GM23338 (cell line): ENCODE measurements at regions not wholly inside any gene's neighbourhood (a gene's known extent, or its start where the extent isn't known, plus 50 kb on each side); places are given as distances from the start of the nearest gene placed in this dataset.

ENCODE experiments used
- ATAC-seq: fragments of 200-7000 bp; cut with Tn5 transposase; 3 replicates; pipeline ENCODE4 v1.9.1; 2020
- DNase-seq: peaks from one replicate; pipeline ENCODE4 v3.0.0-alpha.2; 2015; ENCODE audit warnings: low spot score
- H2AFZ ChIP-seq: fragments of 200-600 bp; sonication (generic); 2 replicates; pipeline ENCODE4 v1.8.0; 2016; ENCODE audit warnings: antibody characterized with exemption, mild to moderate bottlenecking, moderate library complexity
- H3F3A ChIP-seq: fragments of 200-600 bp; sonication (generic); replicated peaks from 2 replicates; pipeline ENCODE4 v1.8.0; 2017; ENCODE audit warnings: antibody characterized with exemption, mixed run types, low read depth
- H3K27ac ChIP-seq: fragments of 200-600 bp; sonication (generic); 2 replicates; pipeline ENCODE4 v1.6.1; 2016; ENCODE audit warnings: low read depth
- H3K27me3 ChIP-seq: fragments of 200-600 bp; sonication (generic); 2 replicates; pipeline ENCODE4 v1.8.0; 2016; ENCODE audit warnings: mild to moderate bottlenecking, mixed run types, moderate library complexity; ENCODE audit not compliant: insufficient read depth
- H3K36me3 ChIP-seq: fragments of 200-600 bp; sonication (generic); 2 replicates; pipeline ENCODE4 v1.8.0; 2016; ENCODE audit warnings: mild to moderate bottlenecking; ENCODE audit not compliant: insufficient read depth
- H3K4me1 ChIP-seq: fragments of 200-600 bp; sonication (generic); 2 replicates; pipeline ENCODE4 v1.8.0; 2016; ENCODE audit warnings: mild to moderate bottlenecking, moderate library complexity; ENCODE audit not compliant: insufficient read depth
- H3K4me2 ChIP-seq: fragments of 200-600 bp; sonication (generic); 2 replicates; pipeline ENCODE4 v1.7.1; 2017; ENCODE audit warnings: mixed run types
- H3K4me3 ChIP-seq: fragments of 200-600 bp; sonication (generic); 2 replicates; pipeline ENCODE4 v1.6.1; 2016; ENCODE audit warnings: mixed run types
- H3K79me2 ChIP-seq: fragments of 200-600 bp; sonication (generic); replicated peaks from 2 replicates; pipeline ENCODE4 v1.8.0; 2017; ENCODE audit warnings: mild to moderate bottlenecking; ENCODE audit not compliant: insufficient read depth
- H3K9me2 ChIP-seq: fragments of 200-600 bp; sonication (generic); 2 replicates; pipeline ENCODE4 v1.8.0; 2017; ENCODE audit not compliant: insufficient read depth
- H4K20me1 ChIP-seq: fragments of 200-600 bp; sonication (generic); replicated peaks from 2 replicates; pipeline ENCODE4 v1.8.0; 2017; ENCODE audit warnings: mild to moderate bottlenecking; ENCODE audit not compliant: insufficient read depth
- H3K27ac Mint-ChIP-seq: 2 replicates; pipeline ENCODE4 v1.8.0; 2020; ENCODE audit warnings: inconsistent platforms, mild to moderate bottlenecking, moderate library complexity, mixed read lengths
- H3K27me3 Mint-ChIP-seq: 3 replicates; pipeline ENCODE4 v1.8.0; 2022; ENCODE audit warnings: low read depth, mild to moderate bottlenecking, moderate library complexity, mixed read lengths, inconsistent platforms; ENCODE audit not compliant: insufficient read depth, poor library complexity
- H3K36me3 Mint-ChIP-seq: 3 replicates; pipeline ENCODE4 v1.8.0; 2021; ENCODE audit warnings: low read depth, mild to moderate bottlenecking, inconsistent platforms, moderate library complexity, mixed read lengths
- H3K4me1 Mint-ChIP-seq: 3 replicates; pipeline ENCODE4 v1.8.0; 2020; ENCODE audit warnings: mild to moderate bottlenecking, inconsistent platforms, mixed read lengths
- H3K4me3 Mint-ChIP-seq: 3 replicates; pipeline ENCODE4 v1.8.0; 2021; ENCODE audit warnings: moderate library complexity, mild to moderate bottlenecking, inconsistent platforms, mixed read lengths
- H3K9me3 Mint-ChIP-seq: 3 replicates; pipeline ENCODE4 v1.8.0; 2020; ENCODE audit warnings: moderate library complexity, mild to moderate bottlenecking, inconsistent platforms, mixed read lengths
- POLR2AphosphoS5 ChIP-seq: IDR thresholded peaks from 2 replicates; pipeline ENCODE4 v1.6.1; 2016; ENCODE audit warnings: antibody characterized with exemption, low read depth
- STAT1 ChIP-seq: IDR thresholded peaks from one replicate; pipeline ENCODE4 v1.6.1; 2016; ENCODE audit warnings: antibody characterized with exemption; ENCODE audit not compliant: unreplicated experiment
- ZNF331 ChIP-seq: fragments of 250-450 bp; sonication (Bioruptor Pico); IDR thresholded peaks from 2 replicates; pipeline ENCODE4 v1.5.0; 2020; ENCODE audit warnings: low read depth, mild to moderate bottlenecking, moderate library complexity
- ZNF462 ChIP-seq: fragments of 250-450 bp; sonication (Bioruptor Pico); IDR thresholded peaks from 2 replicates; pipeline ENCODE4 v1.5.0; 2020; ENCODE audit warnings: mild to moderate bottlenecking, moderate library complexity

GRCh38 chr6:44603044-44603686 lies 215.7 kb downstream of the CDC5L start:
- Histone ChIP-seq H3K4me1 (no peaks in the 10 kb centered on the region), H3K27ac (no peak overlapping the region), H3K4me2 (no peak overlapping the region), H3K36me3 (no peaks in the 10 kb centered on the region), H3K79me2 (no peaks in the 10 kb centered on the region), H2AFZ (peak overlapping the region; percentile 47; the same call in 1 of the 2 replicates), H3K27me3 (no peaks in the 10 kb centered on the region), H3F3A (no peaks in the 10 kb centered on the region), H4K20me1 (no peaks in the 10 kb centered on the region), H3K4me3 (no peak overlapping the region), H3K9me2 (peaks cover 9% of the 10 kb centered on the region)
- no peak overlapping the region for H3K4me3 Mint-ChIP-seq
- H3K9me3 Mint-ChIP-seq = no peaks in the 10 kb centered on the region; the same call in 2 of the 3 replicates
- DNase-seq (no peak), ATAC-seq (no peak)
- no peak overlapping the region for H3K27ac Mint-ChIP-seq
- no peak for TF ChIP-seq ZNF462
- H3K36me3 Mint-ChIP-seq = no peaks in the 10 kb centered on the region
- H3K27me3 Mint-ChIP-seq = no peaks in the 10 kb centered on the region
- H3K4me1 Mint-ChIP-seq = no peaks in the 10 kb centered on the region

- Histone ChIP-seq H2AFZ (no peak overlapping the region), H3F3A (no peaks in the 10 kb centered on the region), H3K4me3 (no peak overlapping the region), H3K9me2 (peaks cover 12% of the 10 kb centered on the region), H3K27me3 (no peaks in the 10 kb centered on the region), H3K4me2 (no peak overlapping the region), H3K36me3 (no peaks in the 10 kb centered on the region), H3K4me1 (no peaks in the 10 kb centered on the region), H4K20me1 (no peaks in the 10 kb centered on the region), H3K27ac (no peak overlapping the region), H3K79me2 (no peaks in the 10 kb centered on the region)
- Mint-ChIP-seq H3K9me3 (no peaks in the 10 kb centered on the region; the same call in 2 of the 3 replicates), H3K36me3 (no peaks in the 10 kb centered on the region), H3K27ac (no peak overlapping the region), H3K4me3 (no peak overlapping the region), H3K27me3 (no peaks in the 10 kb centered on the region), H3K4me1 (no peaks in the 10 kb centered on the region)
- DNase-seq (no peak), ATAC-seq (no peak)
- TF ChIP-seq ZNF331 = no peak
- no peak for TF ChIP-seq ZNF462
- no peak for TF ChIP-seq STAT1
- TF ChIP-seq POLR2AphosphoS5 = no peak
Measured at GRCh38 chr6:44606504-44606903, 219.0 kb downstream of the CDC5L start.
